ENCODE measurements at regions not wholly inside any gene's neighbourhood (a gene's known extent, or its start where the extent isn't known, plus 50 kb on each side); places are given as distances from the start of the nearest gene placed in this dataset.

DNA sequence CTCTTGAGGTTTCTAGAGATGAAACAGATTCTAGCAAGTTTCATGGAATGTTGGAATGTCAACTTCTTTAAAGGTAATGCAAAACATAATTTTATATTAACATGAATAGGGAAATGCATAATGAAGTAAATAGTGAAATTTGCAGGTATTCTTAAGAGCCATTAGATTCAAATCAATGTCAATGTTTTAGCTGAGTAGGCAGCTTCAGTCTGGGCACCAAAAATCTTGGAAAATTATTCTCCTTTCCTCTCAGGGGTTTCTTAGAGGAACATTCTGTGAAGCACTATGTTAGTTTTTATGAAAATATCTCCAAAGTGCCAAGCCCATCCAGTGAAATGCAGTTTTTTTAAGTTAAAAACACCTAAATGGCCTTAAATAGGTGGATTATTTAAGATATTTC is 300.8 kb downstream of the PAX1 start:
- TF ChIP-seq POLR2A (IDR thresholded peaks at IDR 0.05): no peak
- TF ChIP-seq, protein P1, sequence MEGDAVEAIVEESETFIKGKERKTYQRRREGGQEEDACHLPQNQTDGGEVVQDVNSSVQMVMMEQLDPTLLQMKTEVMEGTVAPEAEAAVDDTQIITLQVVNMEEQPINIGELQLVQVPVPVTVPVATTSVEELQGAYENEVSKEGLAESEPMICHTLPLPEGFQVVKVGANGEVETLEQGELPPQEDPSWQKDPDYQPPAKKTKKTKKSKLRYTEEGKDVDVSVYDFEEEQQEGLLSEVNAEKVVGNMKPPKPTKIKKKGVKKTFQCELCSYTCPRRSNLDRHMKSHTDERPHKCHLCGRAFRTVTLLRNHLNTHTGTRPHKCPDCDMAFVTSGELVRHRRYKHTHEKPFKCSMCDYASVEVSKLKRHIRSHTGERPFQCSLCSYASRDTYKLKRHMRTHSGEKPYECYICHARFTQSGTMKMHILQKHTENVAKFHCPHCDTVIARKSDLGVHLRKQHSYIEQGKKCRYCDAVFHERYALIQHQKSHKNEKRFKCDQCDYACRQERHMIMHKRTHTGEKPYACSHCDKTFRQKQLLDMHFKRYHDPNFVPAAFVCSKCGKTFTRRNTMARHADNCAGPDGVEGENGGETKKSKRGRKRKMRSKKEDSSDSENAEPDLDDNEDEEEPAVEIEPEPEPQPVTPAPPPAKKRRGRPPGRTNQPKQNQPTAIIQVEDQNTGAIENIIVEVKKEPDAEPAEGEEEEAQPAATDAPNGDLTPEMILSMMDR (IDR thresholded peaks at IDR 0.05): no peak
